ENCODE measurements at regions not wholly inside any gene's neighbourhood (a gene's known extent, or its start where the extent isn't known, plus 50 kb on each side); places are given as distances from the start of the nearest gene placed in this dataset.

GRCh38 chr5:153400931-153401330 lies 89.5 kb upstream of the GRIA1 start:
- H3K9me3 ChIP-seq (ENCODE audit: control extremely low read depth in 1 of 3, control insufficient read depth in 2 of 3, insufficient read depth in 1 of 3, low read length in 2 of 3), result no peaks in the 10 kb centered on the region
- Mint-ChIP-seq H3K9me3 (ENCODE audit: insufficient read depth) (no peaks in the 10 kb centered on the region), H3K4me1 (no peaks in the 10 kb centered on the region), H3K27me3 (no peaks in the 10 kb centered on the region), H3K4me3 (no peak overlapping the region), H3K27ac (no peak overlapping the region)
- no peak overlapping the region for H3K4me3 ChIP-seq (ENCODE audit: control extremely low read depth in 1 of 5, extremely low read depth in 1 of 5, insufficient read depth in 1 of 5, low read depth in 2 of 5, low read length in 4 of 5)
- H3K9ac ChIP-seq (ENCODE audit: low read length), result no peak overlapping the region
- no peaks in the 10 kb centered on the region for H3K36me3 ChIP-seq (replicated peaks in 1 of 2; ENCODE audit: control extremely low read depth in 1 of 2, control insufficient read depth in 1 of 2, extremely low read depth in 1 of 2, insufficient read depth in 2 of 2, low read length in 1 of 2)
- ChIA-PET CTCF (no interaction called here), POLR2A (no interaction called here)
- H3K4me1 ChIP-seq (ENCODE audit: control insufficient read depth in 2 of 2, insufficient read depth in 2 of 2, low read length in 2 of 2), result no peaks in the 10 kb centered on the region
- H3K27me3 ChIP-seq (replicated peaks in 1 of 4; ENCODE audit: control extremely low read depth in 1 of 4, control insufficient read depth in 3 of 4, insufficient read depth in 4 of 4, low read length in 3 of 4), result no peaks in the 10 kb centered on the region
- H3K27ac ChIP-seq (ENCODE audit: low read length in 2 of 2), result no peak overlapping the region
- no peak overlapping the region for H2AFZ ChIP-seq (ENCODE audit: insufficient read depth, low read depth, low read length, poor library complexity, severe bottlenecking)
- ATAC-seq (ENCODE audit: low read depth) (no peak), DNase-seq (no peak)
- TF ChIP-seq, protein P1, sequence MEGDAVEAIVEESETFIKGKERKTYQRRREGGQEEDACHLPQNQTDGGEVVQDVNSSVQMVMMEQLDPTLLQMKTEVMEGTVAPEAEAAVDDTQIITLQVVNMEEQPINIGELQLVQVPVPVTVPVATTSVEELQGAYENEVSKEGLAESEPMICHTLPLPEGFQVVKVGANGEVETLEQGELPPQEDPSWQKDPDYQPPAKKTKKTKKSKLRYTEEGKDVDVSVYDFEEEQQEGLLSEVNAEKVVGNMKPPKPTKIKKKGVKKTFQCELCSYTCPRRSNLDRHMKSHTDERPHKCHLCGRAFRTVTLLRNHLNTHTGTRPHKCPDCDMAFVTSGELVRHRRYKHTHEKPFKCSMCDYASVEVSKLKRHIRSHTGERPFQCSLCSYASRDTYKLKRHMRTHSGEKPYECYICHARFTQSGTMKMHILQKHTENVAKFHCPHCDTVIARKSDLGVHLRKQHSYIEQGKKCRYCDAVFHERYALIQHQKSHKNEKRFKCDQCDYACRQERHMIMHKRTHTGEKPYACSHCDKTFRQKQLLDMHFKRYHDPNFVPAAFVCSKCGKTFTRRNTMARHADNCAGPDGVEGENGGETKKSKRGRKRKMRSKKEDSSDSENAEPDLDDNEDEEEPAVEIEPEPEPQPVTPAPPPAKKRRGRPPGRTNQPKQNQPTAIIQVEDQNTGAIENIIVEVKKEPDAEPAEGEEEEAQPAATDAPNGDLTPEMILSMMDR (IDR thresholded peaks at IDR 0.05), result no peak
- no peak for TF ChIP-seq EZH2 (IDR thresholded peaks at IDR 0.05; ENCODE audit: borderline replicate concordance, insufficient read depth, low read depth, low read length, poor library complexity, severe bottlenecking)
- no peak overlapping the region for H3K4me2 ChIP-seq (replicated peaks; ENCODE audit: low read depth, low read length, poor library complexity, severe bottlenecking)
- no peaks in the 10 kb centered on the region for H4K20me1 ChIP-seq (ENCODE audit: control insufficient read depth, insufficient read depth, low read length, poor library complexity, severe bottlenecking)
- intact Hi-C loops (cut with micrococcal nuclease), result no loop called here
- WGBS (ENCODE audit: insufficient coverage), result 57% methylated on average over 1 of the region's 2 CpGs
- no peaks in the 10 kb centered on the region for H3K79me2 ChIP-seq (ENCODE audit: control insufficient read depth, insufficient read depth, low read length)

DNA sequence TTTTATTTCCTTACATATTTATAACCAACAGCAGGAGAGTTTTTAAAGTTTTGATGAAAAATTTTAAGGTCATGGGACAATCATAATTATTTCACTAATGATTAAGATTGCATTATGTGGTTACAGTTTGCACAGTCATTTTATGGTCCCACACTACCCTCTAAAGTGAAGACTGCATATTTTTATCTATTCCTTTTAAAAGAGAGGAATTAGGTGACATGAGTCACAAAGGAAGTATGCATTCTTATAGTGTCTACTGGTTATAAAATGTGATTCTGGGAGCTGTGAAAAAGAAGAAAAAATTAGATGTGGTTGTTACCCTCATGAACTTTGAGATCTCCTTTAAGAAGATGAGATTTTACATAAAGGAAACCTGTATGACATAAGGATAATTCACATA lies 87.9 kb upstream of the GRIA1 start:
- Mint-ChIP-seq H3K27me3 (no peaks in the 10 kb centered on the region), H3K27ac (no peak overlapping the region), H3K9me3 (ENCODE audit: insufficient read depth) (no peaks in the 10 kb centered on the region), H3K4me3 (no peak overlapping the region), H3K4me1 (no peaks in the 10 kb centered on the region)
- no peak overlapping the region for H3K9ac ChIP-seq (ENCODE audit: low read length)
- TF ChIP-seq EZH2 (IDR thresholded peaks at IDR 0.05; ENCODE audit: borderline replicate concordance, insufficient read depth, low read depth, low read length, poor library complexity, severe bottlenecking), result no peak
- TF ChIP-seq, protein P1 (IDR thresholded peaks at IDR 0.05), result no peak
- ChIA-PET CTCF (no interaction called here), POLR2A (no interaction called here)
- H3K9me3 ChIP-seq (ENCODE audit: control extremely low read depth in 1 of 3, control insufficient read depth in 2 of 3, insufficient read depth in 1 of 3, low read length in 2 of 3), result no peaks in the 10 kb centered on the region
- DNase-seq, result no peak
- intact Hi-C loops (cut with micrococcal nuclease), result no loop called here
- H3K4me3 ChIP-seq (ENCODE audit: control extremely low read depth in 1 of 5, extremely low read depth in 1 of 5, insufficient read depth in 1 of 5, low read depth in 2 of 5, low read length in 4 of 5), result no peak overlapping the region
- H3K27ac ChIP-seq (ENCODE audit: low read length in 2 of 2), result no peak overlapping the region
- no peak overlapping the region for H3K4me2 ChIP-seq (replicated peaks; ENCODE audit: low read depth, low read length, poor library complexity, severe bottlenecking)
- no peaks in the 10 kb centered on the region for H3K4me1 ChIP-seq (ENCODE audit: control insufficient read depth in 2 of 2, insufficient read depth in 2 of 2, low read length in 2 of 2)
- no peak overlapping the region for H2AFZ ChIP-seq (ENCODE audit: insufficient read depth, low read depth, low read length, poor library complexity, severe bottlenecking)
- H3K27me3 ChIP-seq (replicated peaks in 1 of 4; ENCODE audit: control extremely low read depth in 1 of 4, control insufficient read depth in 3 of 4, insufficient read depth in 4 of 4, low read length in 3 of 4), result no peaks in the 10 kb centered on the region
- H3K36me3 ChIP-seq (replicated peaks in 1 of 2; ENCODE audit: control extremely low read depth in 1 of 2, control insufficient read depth in 1 of 2, extremely low read depth in 1 of 2, insufficient read depth in 2 of 2, low read length in 1 of 2), result no peaks in the 10 kb centered on the region
- ATAC-seq (ENCODE audit: low read depth), result no peak
- no peaks in the 10 kb centered on the region for H4K20me1 ChIP-seq (ENCODE audit: control insufficient read depth, insufficient read depth, low read length, poor library complexity, severe bottlenecking)
- H3K79me2 ChIP-seq (ENCODE audit: control insufficient read depth, insufficient read depth, low read length), result no peaks in the 10 kb centered on the region
